ENCODE measurements at regions not wholly inside any gene's neighbourhood (a gene's known extent, or its start where the extent isn't known, plus 50 kb on each side); places are given as distances from the start of the nearest gene placed in this dataset.

DNA sequence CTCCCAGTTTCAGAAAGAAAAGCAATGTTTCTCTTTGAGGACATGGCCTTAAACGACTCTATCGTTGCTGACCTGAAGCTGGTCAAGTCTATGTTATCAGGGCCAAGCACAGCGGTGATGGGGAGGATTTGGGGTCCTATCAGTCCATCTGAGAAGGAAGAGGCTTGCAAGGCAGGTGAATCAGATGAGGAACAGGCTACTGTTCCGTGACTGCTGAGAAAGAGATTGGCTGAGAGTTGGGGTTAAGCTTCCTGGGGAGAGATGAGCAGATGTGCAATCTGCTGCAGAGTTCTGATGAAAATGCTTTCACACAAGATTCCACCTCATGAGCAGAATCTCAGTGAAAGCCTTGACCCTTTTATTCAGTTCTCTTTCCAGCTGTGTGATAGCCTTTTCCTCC, 168.3 kb upstream of the STMND1 start (continued):
- TF ChIP-seq, protein P1, sequence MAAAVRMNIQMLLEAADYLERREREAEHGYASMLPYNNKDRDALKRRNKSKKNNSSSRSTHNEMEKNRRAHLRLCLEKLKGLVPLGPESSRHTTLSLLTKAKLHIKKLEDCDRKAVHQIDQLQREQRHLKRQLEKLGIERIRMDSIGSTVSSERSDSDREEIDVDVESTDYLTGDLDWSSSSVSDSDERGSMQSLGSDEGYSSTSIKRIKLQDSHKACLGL (CRISPR knock-in tag; IDR thresholded peaks at IDR 0.05; ENCODE audit: borderline replicate concordance, poor library complexity, severe bottlenecking): no peak
- TF ChIP-seq, protein P2, sequence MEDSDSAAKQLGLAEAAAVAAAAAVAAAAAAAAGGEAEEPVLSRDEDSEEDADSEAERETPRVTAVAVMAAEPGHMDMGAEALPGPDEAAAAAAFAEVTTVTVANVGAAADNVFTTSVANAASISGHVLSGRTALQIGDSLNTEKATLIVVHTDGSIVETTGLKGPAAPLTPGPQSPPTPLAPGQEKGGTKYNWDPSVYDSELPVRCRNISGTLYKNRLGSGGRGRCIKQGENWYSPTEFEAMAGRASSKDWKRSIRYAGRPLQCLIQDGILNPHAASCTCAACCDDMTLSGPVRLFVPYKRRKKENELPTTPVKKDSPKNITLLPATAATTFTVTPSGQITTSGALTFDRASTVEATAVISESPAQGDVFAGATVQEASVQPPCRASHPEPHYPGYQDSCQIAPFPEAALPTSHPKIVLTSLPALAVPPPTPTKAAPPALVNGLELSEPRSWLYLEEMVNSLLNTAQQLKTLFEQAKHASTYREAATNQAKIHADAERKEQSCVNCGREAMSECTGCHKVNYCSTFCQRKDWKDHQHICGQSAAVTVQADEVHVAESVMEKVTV (CRISPR knock-in tag; IDR thresholded peaks at IDR 0.05): no peak
- TF ChIP-seq SRSF7 (optimal IDR thresholded peaks at IDR 0.05; ENCODE audit: low read depth, low read length): no peak
- TF ChIP-seq, protein P3, sequence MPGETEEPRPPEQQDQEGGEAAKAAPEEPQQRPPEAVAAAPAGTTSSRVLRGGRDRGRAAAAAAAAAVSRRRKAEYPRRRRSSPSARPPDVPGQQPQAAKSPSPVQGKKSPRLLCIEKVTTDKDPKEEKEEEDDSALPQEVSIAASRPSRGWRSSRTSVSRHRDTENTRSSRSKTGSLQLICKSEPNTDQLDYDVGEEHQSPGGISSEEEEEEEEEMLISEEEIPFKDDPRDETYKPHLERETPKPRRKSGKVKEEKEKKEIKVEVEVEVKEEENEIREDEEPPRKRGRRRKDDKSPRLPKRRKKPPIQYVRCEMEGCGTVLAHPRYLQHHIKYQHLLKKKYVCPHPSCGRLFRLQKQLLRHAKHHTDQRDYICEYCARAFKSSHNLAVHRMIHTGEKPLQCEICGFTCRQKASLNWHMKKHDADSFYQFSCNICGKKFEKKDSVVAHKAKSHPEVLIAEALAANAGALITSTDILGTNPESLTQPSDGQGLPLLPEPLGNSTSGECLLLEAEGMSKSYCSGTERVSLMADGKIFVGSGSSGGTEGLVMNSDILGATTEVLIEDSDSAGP (CRISPR knock-in tag; IDR thresholded peaks at IDR 0.05): no peak
- TF ChIP-seq NR1H2 (CRISPR knock-in tag; IDR thresholded peaks at IDR 0.05): no peak
- TF ChIP-seq, protein P4, sequence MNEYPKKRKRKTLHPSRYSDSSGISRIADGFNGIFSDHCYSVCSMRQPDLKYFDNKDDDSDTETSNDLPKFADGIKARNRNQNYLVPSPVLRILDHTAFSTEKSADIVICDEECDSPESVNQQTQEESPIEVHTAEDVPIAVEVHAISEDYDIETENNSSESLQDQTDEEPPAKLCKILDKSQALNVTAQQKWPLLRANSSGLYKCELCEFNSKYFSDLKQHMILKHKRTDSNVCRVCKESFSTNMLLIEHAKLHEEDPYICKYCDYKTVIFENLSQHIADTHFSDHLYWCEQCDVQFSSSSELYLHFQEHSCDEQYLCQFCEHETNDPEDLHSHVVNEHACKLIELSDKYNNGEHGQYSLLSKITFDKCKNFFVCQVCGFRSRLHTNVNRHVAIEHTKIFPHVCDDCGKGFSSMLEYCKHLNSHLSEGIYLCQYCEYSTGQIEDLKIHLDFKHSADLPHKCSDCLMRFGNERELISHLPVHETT (CRISPR knock-in tag; conservative IDR thresholded peaks at IDR 0.05 in 1 of 2, IDR thresholded peaks at IDR 0.05 in 1 of 2): no peak
- TF ChIP-seq ARID1B (IDR thresholded peaks at IDR 0.05): peak; percentile 69
- TF ChIP-seq RCOR1 (IDR thresholded peaks at IDR 0.05; ENCODE audit: borderline replicate concordance in 1 of 2, low read depth in 2 of 2, low read length in 2 of 2): peak in 1 of 2 experiments; percentile 58; a peak in 1 of 4 replicates
- TF ChIP-seq RUNX1 (IDR thresholded peaks at IDR 0.05; ENCODE audit: low read depth): no peak
- TF ChIP-seq ZNF79 (CRISPR knock-in tag; IDR thresholded peaks at IDR 0.05; ENCODE audit: low read depth): no peak
- TF ChIP-seq C11orf30 (IDR thresholded peaks at IDR 0.05; ENCODE audit: low read depth): no peak
- TF ChIP-seq ZNF586 (CRISPR knock-in tag; conservative IDR thresholded peaks at IDR 0.05): no peak
- TF ChIP-seq TAF1 (IDR thresholded peaks at IDR 0.05; ENCODE audit: control insufficient read depth, extremely low read depth, insufficient read depth, low read length, severe bottlenecking): no peak
- no peak for TF ChIP-seq HMG20B (CRISPR knock-in tag; IDR thresholded peaks at IDR 0.05)
- no peak for TF ChIP-seq ZNF24 (IDR thresholded peaks at IDR 0.05)
- TF ChIP-seq, protein P5, sequence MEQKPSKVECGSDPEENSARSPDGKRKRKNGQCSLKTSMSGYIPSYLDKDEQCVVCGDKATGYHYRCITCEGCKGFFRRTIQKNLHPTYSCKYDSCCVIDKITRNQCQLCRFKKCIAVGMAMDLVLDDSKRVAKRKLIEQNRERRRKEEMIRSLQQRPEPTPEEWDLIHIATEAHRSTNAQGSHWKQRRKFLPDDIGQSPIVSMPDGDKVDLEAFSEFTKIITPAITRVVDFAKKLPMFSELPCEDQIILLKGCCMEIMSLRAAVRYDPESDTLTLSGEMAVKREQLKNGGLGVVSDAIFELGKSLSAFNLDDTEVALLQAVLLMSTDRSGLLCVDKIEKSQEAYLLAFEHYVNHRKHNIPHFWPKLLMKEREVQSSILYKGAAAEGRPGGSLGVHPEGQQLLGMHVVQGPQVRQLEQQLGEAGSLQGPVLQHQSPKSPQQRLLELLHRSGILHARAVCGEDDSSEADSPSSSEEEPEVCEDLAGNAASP (IDR thresholded peaks at IDR 0.05): no peak
- no peak for TF ChIP-seq RFX5 (IDR thresholded peaks at IDR 0.05; ENCODE audit: low read depth, low read length)
- TF ChIP-seq SMARCA4 (IDR thresholded peaks at IDR 0.05): no peak
- TF ChIP-seq STAG1 (CRISPR knock-in tag; IDR thresholded peaks at IDR 0.05; ENCODE audit: borderline replicate concordance): no peak

Data from K562 (cell line).